BLaER1 treated with 17β-estradiol and CSF1 and Interleukin-3, amounts not matched to agents 10 nM and 100 nM (cell line): ENCODE measurements at regions not wholly inside any gene's neighbourhood (a gene's known extent, or its start where the extent isn't known, plus 50 kb on each side); places are given as distances from the start of the nearest gene placed in this dataset.
A peak's percentile ranks its signal among the peaks of the same experiment; 100 is the strongest.

Source experiments
- H3K27ac ChIP-seq, 11 experiments: shearing (Covaris generic); formaldehyde crosslinking; 2 replicates each; pipeline ENCODE4 v1.8.1; 2022
- H3K27me3 ChIP-seq, 11 experiments: shearing (Covaris generic); formaldehyde crosslinking; 2 replicates each; pipeline ENCODE4 v1.8.1; 2022
- H3K36me3 ChIP-seq, 11 experiments: shearing (Covaris generic); formaldehyde crosslinking; 2 replicates each; pipeline ENCODE4 v1.8.1; 2022
- H3K4me1 ChIP-seq, 10 experiments: shearing (Covaris generic); formaldehyde crosslinking; 2 replicates each; pipeline ENCODE4 v1.8.1; 2022
- H3K4me2 ChIP-seq, 11 experiments: shearing (Covaris generic); formaldehyde crosslinking; 2 replicates each; pipeline ENCODE4 v1.8.1; 2022
- H3K4me3 ChIP-seq, 10 experiments: shearing (Covaris generic); formaldehyde crosslinking; 2 replicates each; pipeline ENCODE4 v1.8.1; 2022
- H3K9ac ChIP-seq, 11 experiments: shearing (Covaris generic); formaldehyde crosslinking; 2 replicates each; pipeline ENCODE4 v1.8.1; 2022
- H3K9me3 ChIP-seq, 11 experiments: shearing (Covaris generic); formaldehyde crosslinking; replicated peaks in 1 of 11; 2 replicates each; pipeline ENCODE4 v1.8.1; 2022
- H4K20me1 ChIP-seq, 11 experiments: shearing (Covaris generic); formaldehyde crosslinking; 2 replicates each; pipeline ENCODE4 v1.8.1; 2022
- Cebpa-rat ChIP-seq, 11 experiments: shearing (Covaris generic); IDR thresholded peaks; 2 replicates each; pipeline ENCODE4 v1.8.1; 2022

DNA sequence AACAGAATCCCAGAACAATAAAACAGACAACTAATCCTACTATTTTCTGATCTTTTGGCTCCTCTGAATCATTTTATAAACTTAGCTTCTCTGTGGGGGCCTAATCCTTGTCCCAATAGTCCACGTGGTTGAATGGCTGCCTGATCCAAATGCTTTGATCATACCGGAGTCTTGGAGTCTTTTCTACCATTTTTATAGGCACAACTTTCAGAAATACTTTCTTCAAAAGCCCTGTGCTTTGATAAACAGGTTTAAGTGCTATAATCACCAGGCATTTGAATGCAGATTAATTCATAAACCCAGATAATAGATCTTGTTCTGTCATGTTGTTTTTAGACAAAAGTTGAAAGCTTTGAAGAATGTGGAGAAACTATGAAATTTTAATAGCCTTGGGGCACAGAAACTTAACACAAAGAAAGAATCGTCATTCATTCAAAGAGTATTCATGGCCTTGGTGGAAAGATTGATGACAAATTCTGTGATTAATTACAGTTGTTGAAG lies 163.7 kb downstream of the AHR start:
- H3K27me3 ChIP-seq = no peaks in the 10 kb centered on the region
- no peaks in the 10 kb centered on the region for H4K20me1 ChIP-seq
- H3K4me2 ChIP-seq = peak overlapping the region in 3 of 11 experiments; percentile 2 to 86 (median 84); a peak in 3 of 22 replicates
- H3K9ac ChIP-seq = no peak overlapping the region
- H3K9me3 ChIP-seq = peaks cover 35 to 56% (median 51%) of the 10 kb centered on the region in 11 experiments
- peaks cover 0 to 21% (median 0%) of the 10 kb centered on the region in 11 experiments; a peak in 4 of 22 replicates for H3K36me3 ChIP-seq
- H3K4me1 ChIP-seq = peaks cover 35 to 47% (median 41%) of the 10 kb centered on the region in 10 experiments
- H3K27ac ChIP-seq = no peak overlapping the region
- no peak for TF ChIP-seq Cebpa-rat (IDR thresholded peaks at IDR 0.05)
- H3K4me3 ChIP-seq = 0 out of 20 replicates have a peak overlapping the region, but pooled peaks of 1 of the 10 experiments have one; percentile 44

GRCh38 chr7:17463511-17464085 lies 165.1 kb downstream of the AHR start:
- H3K4me2 ChIP-seq = peak overlapping the region; percentile 68 to 86 (median 83)
- peak overlapping the region in 9 of 11 experiments; percentile 2 to 57 (median 43); a peak in 14 of 22 replicates for H3K27ac ChIP-seq
- no peaks in the 10 kb centered on the region for H4K20me1 ChIP-seq
- peaks cover 0 to 16% (median 0%) of the 10 kb centered on the region in 11 experiments; a peak in 3 of 22 replicates for H3K36me3 ChIP-seq
- H3K27me3 ChIP-seq = no peaks in the 10 kb centered on the region
- H3K9me3 ChIP-seq = peaks cover 21 to 49% (median 41%) of the 10 kb centered on the region in 11 experiments
- H3K4me1 ChIP-seq = peaks cover 41 to 54% (median 49%) of the 10 kb centered on the region in 10 experiments
- no peak for TF ChIP-seq Cebpa-rat (IDR thresholded peaks at IDR 0.05)
- H3K4me3 ChIP-seq = peak overlapping the region in 8 of 10 experiments; percentile 33 to 51 (median 45); a peak in 9 of 20 replicates
- peak overlapping the region in 4 of 11 experiments; percentile 13 to 43 (median 28); a peak in 3 of 22 replicates for H3K9ac ChIP-seq

GRCh38 chr7:17466216-17466615 lies 167.8 kb downstream of the AHR start:
- H3K36me3 ChIP-seq = no peaks in the 10 kb centered on the region; a peak in 1 of 22 replicates
- no peaks in the 10 kb centered on the region for H3K27me3 ChIP-seq
- H3K9me3 ChIP-seq = peaks cover 0 to 44% (median 31%) of the 10 kb centered on the region in 11 experiments; a peak in 18 of 22 replicates
- H3K4me1 ChIP-seq = peaks cover 41 to 54% (median 49%) of the 10 kb centered on the region in 10 experiments
- no peaks in the 10 kb centered on the region for H4K20me1 ChIP-seq
- peak overlapping the region; percentile 65 to 92 (median 76) for H3K4me2 ChIP-seq
- peak overlapping the region in 8 of 11 experiments; percentile 3 to 39 (median 14); a peak in 8 of 22 replicates for H3K27ac ChIP-seq
- peak overlapping the region in 8 of 11 experiments; percentile 12 to 49 (median 28); a peak in 10 of 22 replicates for H3K9ac ChIP-seq
- TF ChIP-seq Cebpa-rat (IDR thresholded peaks at IDR 0.05) = peak in 1 of 11 experiments; percentile 44; a peak in 1 of 22 replicates
- H3K4me3 ChIP-seq = peak overlapping the region in 9 of 10 experiments; percentile 2 to 48 (median 26); a peak in 10 of 20 replicates

GRCh38 chr7:17467386-17467945 lies 169.0 kb downstream of the AHR start:
- H3K9me3 ChIP-seq = peaks cover 0 to 35% (median 21%) of the 10 kb centered on the region in 11 experiments; a peak in 15 of 22 replicates
- H3K4me2 ChIP-seq = peak overlapping the region in 10 of 11 experiments; percentile 65 to 92 (median 76); a peak in 16 of 22 replicates
- H3K4me3 ChIP-seq = no peak overlapping the region
- no peaks in the 10 kb centered on the region for H4K20me1 ChIP-seq
- no peak overlapping the region for H3K27ac ChIP-seq
- H3K36me3 ChIP-seq = no peaks in the 10 kb centered on the region
- no peak overlapping the region for H3K9ac ChIP-seq
- peaks cover 42 to 54% (median 51%) of the 10 kb centered on the region in 10 experiments for H3K4me1 ChIP-seq
- H3K27me3 ChIP-seq = no peaks in the 10 kb centered on the region
- no peak for TF ChIP-seq Cebpa-rat (IDR thresholded peaks at IDR 0.05)

GRCh38 chr7:17471325-17471724 lies 172.9 kb downstream of the AHR start:
- H3K27ac ChIP-seq = no peak overlapping the region
- no peak overlapping the region for H3K4me2 ChIP-seq
- H3K27me3 ChIP-seq = no peaks in the 10 kb centered on the region
- no peak for TF ChIP-seq Cebpa-rat (IDR thresholded peaks at IDR 0.05)
- no peaks in the 10 kb centered on the region for H4K20me1 ChIP-seq
- H3K4me1 ChIP-seq = peaks cover 16 to 32% (median 19%) of the 10 kb centered on the region in 10 experiments
- no peaks in the 10 kb centered on the region for H3K36me3 ChIP-seq
- H3K4me3 ChIP-seq = no peak overlapping the region
- no peak overlapping the region for H3K9ac ChIP-seq
- peaks cover 8 to 40% (median 30%) of the 10 kb centered on the region in 11 experiments; a peak in 19 of 22 replicates for H3K9me3 ChIP-seq

DNA sequence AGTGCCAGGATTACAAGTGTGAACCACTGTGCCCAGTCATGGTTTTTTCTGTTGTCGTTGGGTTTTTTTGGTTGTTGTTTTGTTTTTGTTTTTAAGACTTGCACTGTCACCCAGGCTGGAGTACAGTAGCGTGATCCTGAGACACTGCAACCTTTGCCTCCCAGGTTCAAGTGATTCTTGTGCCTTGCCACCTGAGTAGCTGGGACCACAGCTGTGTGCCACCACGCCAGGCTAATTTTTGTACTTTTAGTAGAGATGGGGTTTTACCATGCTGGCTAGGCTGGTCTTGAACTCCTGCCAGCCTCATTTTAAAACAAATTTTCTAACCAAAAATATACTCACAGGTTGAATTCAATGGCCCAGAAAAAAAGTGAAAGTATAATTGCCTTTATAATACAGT lies 174.1 kb downstream of the AHR start:
- Histone ChIP-seq H3K4me1 (peaks cover 4 to 20% (median 7%) of the 10 kb centered on the region in 10 experiments; a peak in 18 of 20 replicates), H3K4me3 (no peak overlapping the region), H3K9me3 (peaks cover 8 to 40% (median 30%) of the 10 kb centered on the region in 11 experiments; a peak in 19 of 22 replicates), H3K9ac (no peak overlapping the region), H3K27me3 (no peaks in the 10 kb centered on the region), H4K20me1 (no peaks in the 10 kb centered on the region), H3K4me2 (peak overlapping the region in 3 of 11 experiments; percentile 24 to 57 (median 35); a peak in 4 of 22 replicates), H3K36me3 (no peaks in the 10 kb centered on the region), H3K27ac (peak overlapping the region in 1 of 11 experiments; percentile 30; a peak in 2 of 22 replicates)
- no peak for TF ChIP-seq Cebpa-rat (IDR thresholded peaks at IDR 0.05)

GRCh38 chr7:17472939-17473338 lies 174.5 kb downstream of the AHR start:
- Histone ChIP-seq H3K9ac (no peak overlapping the region), H3K9me3 (peaks cover 8 to 39% (median 30%) of the 10 kb centered on the region in 11 experiments; a peak in 19 of 22 replicates), H3K4me1 (peaks cover 0 to 16% (median 3%) of the 10 kb centered on the region in 10 experiments; a peak in 11 of 20 replicates), H3K4me2 (peak overlapping the region in 3 of 11 experiments; percentile 35 to 57 (median 51); a peak in 4 of 22 replicates), H4K20me1 (no peaks in the 10 kb centered on the region), H3K4me3 (no peak overlapping the region), H3K27ac (peak overlapping the region in 1 of 11 experiments; percentile 30; a peak in 1 of 22 replicates), H3K36me3 (no peaks in the 10 kb centered on the region), H3K27me3 (no peaks in the 10 kb centered on the region)
- no peak for TF ChIP-seq Cebpa-rat (IDR thresholded peaks at IDR 0.05)

DNA sequence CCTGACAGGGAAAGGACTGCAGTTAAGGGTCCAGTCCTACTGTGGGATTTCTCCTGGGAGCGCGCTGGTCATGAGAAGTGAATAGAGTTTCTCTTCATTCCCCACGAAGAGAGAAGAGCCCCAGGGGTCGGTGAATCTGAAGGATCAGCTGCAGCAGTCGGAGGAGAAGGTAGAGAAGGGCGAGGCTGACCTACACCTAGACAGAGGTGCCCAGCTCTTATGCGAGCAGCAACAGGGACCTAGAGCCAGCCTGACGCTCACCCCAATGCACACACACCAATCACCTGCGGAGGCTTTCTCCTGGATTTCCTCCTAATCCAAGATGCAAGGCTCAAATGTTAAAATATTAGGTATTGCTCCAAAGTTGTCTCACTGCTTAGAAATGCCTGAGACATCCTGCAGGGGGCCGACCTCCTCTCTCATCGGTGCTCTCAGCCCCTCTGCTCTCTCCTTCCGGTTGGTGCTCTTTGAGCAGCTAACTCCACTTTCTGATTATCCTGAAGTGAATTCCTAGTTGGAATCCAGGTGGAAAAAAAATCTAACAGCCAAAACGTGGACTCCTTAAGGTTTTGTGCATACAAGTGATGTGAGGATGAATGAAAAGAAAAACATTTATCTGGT lies 176.4 kb downstream of the AHR start:
- Histone ChIP-seq H4K20me1 (no peaks in the 10 kb centered on the region), H3K27me3 (no peaks in the 10 kb centered on the region), H3K36me3 (no peaks in the 10 kb centered on the region), H3K27ac (no peak overlapping the region), H3K4me1 (peaks cover 0 to 15% (median 3%) of the 10 kb centered on the region in 10 experiments; a peak in 8 of 20 replicates), H3K9ac (no peak overlapping the region), H3K4me2 (no peak overlapping the region), H3K4me3 (no peak overlapping the region), H3K9me3 (peaks cover 4 to 27% (median 18%) of the 10 kb centered on the region in 11 experiments; a peak in 17 of 22 replicates)
- no peak for TF ChIP-seq Cebpa-rat (IDR thresholded peaks at IDR 0.05)
